ENCODE measurements at regions not wholly inside any gene's neighbourhood (a gene's known extent, or its start where the extent isn't known, plus 50 kb on each side); places are given as distances from the start of the nearest gene placed in this dataset.

GRCh38 chr1:229883504-229884200 lies 183.4 kb upstream of the GALNT2 start:
- DNase-seq (ENCODE audit: low read depth in 2 of 3, low spot score in 1 of 3) = no peak

- no peak for DNase-seq (ENCODE audit: low read depth in 2 of 3, low spot score in 1 of 3)
These were observed 182.3 kb upstream of the GALNT2 start for GRCh38 chr1:229884765-229885164.

GRCh38 chr1:229885568-229886495 lies 181.2 kb upstream of the GALNT2 start:
- DNase-seq (ENCODE audit: low read depth in 2 of 3, low spot score in 1 of 3) = no peak

DNA sequence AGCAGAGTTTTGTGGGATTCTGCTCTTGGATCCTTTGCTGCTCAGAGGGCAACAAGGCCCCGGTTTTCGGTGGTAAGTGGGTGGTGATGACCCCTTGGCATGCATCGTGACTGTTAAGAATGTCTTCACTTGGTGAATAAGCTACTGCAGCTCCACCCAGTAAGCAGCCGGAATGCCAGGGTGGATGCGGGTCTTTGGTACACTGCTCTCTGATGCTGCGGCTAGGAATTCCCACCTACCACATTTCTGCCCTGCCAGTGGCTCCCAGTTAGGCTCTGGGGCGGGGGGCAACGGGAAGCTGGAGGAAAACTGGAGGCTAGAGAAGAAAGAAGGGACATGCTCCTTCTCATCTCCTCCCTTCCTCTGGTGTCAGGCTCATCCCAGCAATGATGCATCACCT lies 180.4 kb upstream of the GALNT2 start:
- DNase-seq (ENCODE audit: low read depth in 2 of 3, low spot score in 1 of 3) = no peak

DNA sequence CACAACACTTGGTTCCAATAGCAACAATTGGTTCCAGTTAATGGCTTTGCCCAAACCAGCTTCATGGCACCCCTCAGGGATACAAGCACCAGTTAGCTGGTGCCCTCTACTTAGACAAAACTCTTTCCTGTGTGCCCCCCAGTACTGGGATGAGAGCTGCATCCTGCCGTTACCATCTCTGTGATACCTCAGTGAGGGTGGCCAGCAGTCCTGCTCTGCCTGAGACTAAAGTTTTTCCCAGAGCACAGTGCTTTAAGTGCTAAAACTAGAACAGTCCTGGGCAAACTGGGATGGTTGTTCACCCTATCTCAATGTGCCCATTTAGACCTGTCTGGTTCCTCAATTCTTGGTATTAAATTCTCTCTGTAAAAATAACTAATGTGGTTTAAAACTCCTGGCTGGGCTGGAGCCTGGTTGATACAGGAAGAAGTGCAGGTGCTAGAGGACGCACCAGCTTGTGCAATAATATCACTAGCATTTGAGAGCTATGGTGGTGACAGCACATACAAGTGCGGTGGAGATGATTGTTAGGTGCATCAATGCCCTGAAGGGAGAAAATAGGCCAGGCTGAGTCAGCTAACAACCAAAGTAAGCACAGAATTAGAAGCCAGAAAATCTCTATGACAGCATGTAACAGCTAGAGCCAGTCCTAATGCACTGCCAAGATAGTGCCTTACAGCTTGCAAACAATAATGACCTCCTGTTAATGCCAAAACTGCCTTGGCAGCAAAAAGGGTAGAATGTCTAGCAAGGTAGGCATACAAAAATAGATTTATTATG lies 179.8 kb upstream of the GALNT2 start:
- DNase-seq (ENCODE audit: low read depth in 2 of 3, low spot score in 1 of 3) = no peak

GRCh38 chr1:229888157-229888556 lies 178.9 kb upstream of the GALNT2 start:
- DNase-seq (ENCODE audit: low read depth in 2 of 3, low spot score in 1 of 3) = no peak

DNA sequence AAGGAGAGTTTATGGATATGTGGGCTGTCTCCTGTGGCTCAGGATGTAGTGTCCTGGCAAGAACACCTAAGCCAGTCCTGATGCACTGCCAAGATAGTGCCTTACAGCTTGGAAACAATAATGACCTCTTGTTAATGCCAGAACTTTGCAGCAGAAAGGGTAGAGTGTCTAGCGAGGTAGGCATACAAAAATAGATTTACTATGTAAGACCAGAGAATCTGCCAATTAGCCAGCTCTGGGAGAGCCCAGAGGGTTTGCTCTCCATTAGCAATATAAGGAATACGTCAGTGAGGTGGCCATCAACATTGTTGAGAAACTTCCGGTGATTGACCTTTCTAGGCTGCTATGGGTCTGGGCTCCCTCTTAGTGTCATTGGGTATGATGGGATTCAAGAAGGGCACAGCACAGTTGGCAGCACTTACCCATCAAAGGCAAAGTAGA lies 178.5 kb upstream of the GALNT2 start:
- DNase-seq (ENCODE audit: low read depth in 2 of 3, low spot score in 1 of 3) = no peak

GRCh38 chr1:229889031-229889517 lies 178.0 kb upstream of the GALNT2 start:
- DNase-seq (ENCODE audit: low read depth in 2 of 3, low spot score in 1 of 3) = no peak

GRCh38 chr1:229891227-229891626 lies 175.8 kb upstream of the GALNT2 start:
- DNase-seq (ENCODE audit: low read depth in 2 of 3, low spot score in 1 of 3) = no peak

- no peak for DNase-seq (ENCODE audit: low read depth in 2 of 3, low spot score in 1 of 3)
These were observed 174.4 kb upstream of the GALNT2 start for GRCh38 chr1:229892515-229893117.

DNA sequence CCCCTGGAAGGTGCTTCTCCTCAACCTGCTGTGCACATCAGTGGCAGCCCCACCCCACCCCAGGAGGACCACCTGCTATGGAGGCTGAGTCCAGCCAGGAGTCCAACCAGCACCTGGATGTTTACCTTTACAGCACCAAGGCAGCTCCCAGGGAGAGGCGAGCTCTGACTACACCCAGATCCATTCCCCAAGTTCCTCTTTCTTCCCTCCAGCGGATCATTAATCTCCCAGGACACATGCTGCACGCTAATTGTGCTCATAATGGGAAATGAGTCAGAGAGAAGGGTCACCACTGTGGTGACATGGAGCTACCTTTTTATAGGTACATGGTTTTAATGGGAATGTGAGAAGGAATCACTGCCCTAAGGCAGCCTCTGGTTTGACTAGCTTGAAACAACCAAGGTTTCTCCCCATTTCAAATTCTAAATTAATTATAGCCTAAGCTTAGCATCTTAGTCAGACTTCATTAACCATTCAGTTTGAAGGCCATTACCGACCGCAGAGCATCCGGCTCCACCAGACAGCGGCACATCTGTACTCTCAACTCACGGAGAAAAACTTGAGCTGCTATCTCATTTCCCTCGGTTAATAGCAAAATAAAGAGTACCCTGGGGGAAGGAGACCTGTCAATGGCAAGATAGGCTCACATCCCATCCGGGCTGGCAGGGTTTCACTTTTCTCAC lies 173.1 kb upstream of the GALNT2 start:
- no peak for DNase-seq (ENCODE audit: low read depth in 2 of 3, low spot score in 1 of 3)

- DNase-seq (ENCODE audit: low read depth in 2 of 3, low spot score in 1 of 3) = no peak
These were observed 172.5 kb upstream of the GALNT2 start for GRCh38 chr1:229894532-229894931.

DNA sequence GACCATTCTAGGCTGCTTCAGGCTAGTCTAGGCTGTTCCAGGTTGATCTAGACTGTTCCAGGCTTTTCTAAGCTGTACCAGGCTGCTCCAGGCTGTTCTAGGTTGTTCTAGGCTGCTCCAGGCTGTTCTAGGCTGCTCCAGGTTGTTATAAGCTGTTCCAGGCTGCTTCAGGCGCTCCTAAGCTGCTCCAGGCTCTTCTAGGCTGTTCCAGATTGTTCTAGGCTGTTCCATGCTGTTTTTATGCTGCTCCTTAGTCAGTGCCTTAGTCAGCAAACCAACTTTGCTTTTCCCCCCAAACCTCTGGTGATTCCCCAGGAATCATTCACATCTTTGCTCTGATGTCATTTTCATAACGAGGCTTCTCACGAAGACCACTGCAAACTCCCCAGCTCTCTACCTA lies 171.4 kb upstream of the GALNT2 start:
- DNase-seq (ENCODE audit: low read depth in 2 of 3, low spot score in 1 of 3) = no peak

DNA sequence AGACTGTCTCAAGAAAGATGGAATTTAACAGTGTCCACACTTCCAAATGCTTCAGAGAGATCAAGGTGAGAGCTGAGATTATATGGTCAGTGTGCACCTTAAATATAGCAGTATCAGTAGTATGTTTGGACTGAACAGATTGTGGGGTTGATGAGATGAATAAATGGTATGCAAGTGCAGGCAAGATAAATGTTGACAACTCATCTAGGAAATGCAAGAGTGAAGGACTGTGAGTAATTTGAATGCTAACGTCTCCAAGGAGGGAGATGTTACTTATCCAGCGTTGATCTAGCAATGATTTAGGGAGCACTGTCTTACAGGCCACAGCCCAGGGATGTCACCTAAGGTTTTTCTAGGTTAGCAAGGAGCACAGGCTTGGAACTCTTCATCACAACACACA lies 170.7 kb upstream of the GALNT2 start:
- no peak for DNase-seq (ENCODE audit: low read depth in 2 of 3, low spot score in 1 of 3)

GRCh38 chr1:229896861-229897260 lies 170.2 kb upstream of the GALNT2 start:
- no peak for DNase-seq (ENCODE audit: low read depth in 2 of 3, low spot score in 1 of 3)

DNA sequence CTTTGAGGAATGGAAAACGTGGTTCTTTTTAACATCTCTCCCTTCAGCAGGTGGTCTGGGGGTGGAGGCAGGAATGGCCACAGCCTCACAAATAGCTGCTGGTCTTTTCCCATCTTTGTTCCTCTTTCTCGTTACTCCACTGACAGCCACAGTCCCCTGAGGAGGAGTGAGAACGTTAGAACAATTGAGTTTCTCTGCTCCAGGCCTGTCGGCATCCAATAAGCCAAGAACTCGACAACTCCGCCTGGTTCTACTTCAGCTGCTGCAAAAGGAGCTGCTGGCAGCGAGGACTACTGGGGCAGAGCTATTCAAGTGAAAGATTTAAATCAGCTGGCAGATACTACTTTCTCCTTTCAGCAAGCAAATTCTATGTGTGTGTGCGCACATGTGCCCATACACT lies 169.5 kb upstream of the GALNT2 start:
- DNase-seq (ENCODE audit: low read depth in 2 of 3, low spot score in 1 of 3) = no peak

DNA sequence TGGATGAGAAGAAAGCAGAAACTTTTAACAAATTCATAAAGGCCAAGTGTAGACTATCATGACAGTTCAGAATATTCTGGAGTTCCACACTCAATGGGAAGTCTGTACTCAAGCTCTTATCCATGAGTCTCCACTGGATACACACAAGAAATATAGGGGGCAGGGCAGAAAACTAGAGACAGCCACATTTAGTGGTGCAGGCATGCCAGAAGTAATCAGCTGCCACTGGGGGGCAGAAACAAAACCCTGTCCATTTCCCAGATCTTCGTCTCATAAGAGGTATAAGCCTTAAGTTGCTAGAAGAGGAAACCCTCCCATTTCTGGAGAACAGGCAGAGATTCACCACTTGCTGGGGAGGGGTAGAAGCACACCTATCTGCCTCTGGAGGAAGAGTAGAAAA lies 166.8 kb upstream of the GALNT2 start:
- no peak for DNase-seq (ENCODE audit: low read depth in 2 of 3, low spot score in 1 of 3)

DNA sequence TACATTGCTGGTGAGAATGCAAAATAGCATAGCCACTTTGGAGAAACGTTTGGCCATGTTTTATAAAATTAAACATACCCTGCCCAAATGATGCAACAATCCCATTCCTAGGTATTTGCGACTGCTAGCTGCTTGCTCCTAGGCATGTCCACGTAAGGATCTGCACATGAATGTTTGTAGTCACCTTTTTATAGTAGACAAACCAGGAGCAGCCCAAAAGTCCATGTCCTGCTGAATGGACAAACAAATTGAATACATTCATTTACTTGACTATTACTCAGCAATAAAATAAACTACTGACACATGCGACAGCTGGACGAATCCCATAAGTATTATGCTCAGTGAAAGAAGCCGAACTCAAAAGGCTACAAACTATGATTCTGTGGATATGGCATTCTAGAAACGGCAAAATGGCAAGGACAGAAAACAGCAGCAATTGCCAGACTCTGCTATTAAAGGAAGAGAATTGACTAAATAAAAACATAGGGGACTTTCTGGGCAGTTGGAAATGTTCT lies 161.9 kb upstream of the GALNT2 start:
- no peak for DNase-seq (ENCODE audit: low read depth in 2 of 3, low spot score in 1 of 3)

GRCh38 chr1:229905652-229906051 lies 161.4 kb upstream of the GALNT2 start:
- DNase-seq (ENCODE audit: low read depth in 2 of 3, low spot score in 1 of 3) = no peak

All from stimulated activated CD4-positive, alpha-beta T cell treated with anti-CD3 and anti-CD28 coated beads, Interleukin-12 subunit alpha, Interleukin-12 subunit beta, amount 100 ng/mL, for 48 hours (primary cell).